ENCODE measurements at regions not wholly inside any gene's neighbourhood (a gene's known extent, or its start where the extent isn't known, plus 50 kb on each side); places are given as distances from the start of the nearest gene placed in this dataset.

DNA sequence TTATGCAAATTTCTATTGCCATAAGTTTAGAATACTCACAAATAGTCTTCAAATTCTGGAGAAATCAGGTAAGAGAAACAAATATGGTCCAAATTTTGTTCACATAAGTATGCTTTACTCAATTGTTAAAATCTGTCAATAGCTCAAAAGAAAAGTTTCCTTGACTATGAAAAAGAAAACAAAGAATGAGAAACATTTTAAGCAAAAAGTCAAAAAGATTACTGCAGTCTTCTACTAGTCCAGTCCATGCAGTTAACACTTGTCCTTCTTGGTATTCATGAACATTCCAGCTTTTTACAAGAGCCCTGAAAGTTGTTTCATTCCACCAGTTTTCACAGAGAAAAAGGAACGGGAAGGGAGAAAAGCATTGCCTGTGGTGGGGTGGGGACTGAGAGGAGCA lies 54.7 kb upstream of the ZXDA start:
- Mint-ChIP-seq H3K4me3 (no peak overlapping the region), H3K9me3 (peaks cover 67% of the 10 kb centered on the region), H3K27ac (no peak overlapping the region), H3K27me3 (ENCODE audit: low read depth) (no peaks in the 10 kb centered on the region), H3K36me3 (no peaks in the 10 kb centered on the region), H3K4me1 (no peaks in the 10 kb centered on the region)
- TF ChIP-seq, protein P1, sequence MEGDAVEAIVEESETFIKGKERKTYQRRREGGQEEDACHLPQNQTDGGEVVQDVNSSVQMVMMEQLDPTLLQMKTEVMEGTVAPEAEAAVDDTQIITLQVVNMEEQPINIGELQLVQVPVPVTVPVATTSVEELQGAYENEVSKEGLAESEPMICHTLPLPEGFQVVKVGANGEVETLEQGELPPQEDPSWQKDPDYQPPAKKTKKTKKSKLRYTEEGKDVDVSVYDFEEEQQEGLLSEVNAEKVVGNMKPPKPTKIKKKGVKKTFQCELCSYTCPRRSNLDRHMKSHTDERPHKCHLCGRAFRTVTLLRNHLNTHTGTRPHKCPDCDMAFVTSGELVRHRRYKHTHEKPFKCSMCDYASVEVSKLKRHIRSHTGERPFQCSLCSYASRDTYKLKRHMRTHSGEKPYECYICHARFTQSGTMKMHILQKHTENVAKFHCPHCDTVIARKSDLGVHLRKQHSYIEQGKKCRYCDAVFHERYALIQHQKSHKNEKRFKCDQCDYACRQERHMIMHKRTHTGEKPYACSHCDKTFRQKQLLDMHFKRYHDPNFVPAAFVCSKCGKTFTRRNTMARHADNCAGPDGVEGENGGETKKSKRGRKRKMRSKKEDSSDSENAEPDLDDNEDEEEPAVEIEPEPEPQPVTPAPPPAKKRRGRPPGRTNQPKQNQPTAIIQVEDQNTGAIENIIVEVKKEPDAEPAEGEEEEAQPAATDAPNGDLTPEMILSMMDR (IDR thresholded peaks at IDR 0.05; ENCODE audit: unreplicated experiment), result no peak
- no peak for DNase-seq (ENCODE audit: low spot score in 2 of 2, unreplicated experiment in 2 of 2)

All from mesothelial cell of epicardium (in vitro differentiated cells).